Fibroblast of villous mesenchyme (primary cell): ENCODE measurements at regions not wholly inside any gene's neighbourhood (a gene's known extent, or its start where the extent isn't known, plus 50 kb on each side); places are given as distances from the start of the nearest gene placed in this dataset.
"Not testable (repeated sequence)": the region's sequence is repeated elsewhere in the genome, so short reads cannot be mapped to it uniquely, and the experiment has no call there.

ENCODE experiments used
- DNase-seq: peaks from one replicate; pipeline ENCODE4 v3.0.0-alpha.2; 2010; ENCODE audit warnings: low read depth
- H3K4me3 ChIP-seq: 2 replicates; pipeline ENCODE4 v1.5.1; 2011; ENCODE audit warnings: low read depth, mild to moderate bottlenecking, low read length
- CTCF ChIP-seq: IDR thresholded peaks from 2 replicates; pipeline ENCODE4 v1.5.1; 2012; ENCODE audit warnings: low read depth, mild to moderate bottlenecking, low read length; ENCODE audit not compliant: insufficient read depth

- peak overlapping the region; percentile 29 for H3K4me3 ChIP-seq
- DNase-seq: not testable (repeated sequence)
Measured at GRCh38 chr10:15921423-15921945, 61.2 kb upstream of the MINDY3 start.

- no peak for DNase-seq
- no peak for TF ChIP-seq CTCF
- H3K4me3 ChIP-seq: no peak overlapping the region
Measured at GRCh38 chr10:15931376-15931775, 71.1 kb upstream of the MINDY3 start.

- not testable (repeated sequence) for H3K4me3 ChIP-seq, DNase-seq
Measured at GRCh38 chr10:15939543-15939942, 79.2 kb upstream of the MINDY3 start.

GRCh38 chr10:15943426-15943825, 83.1 kb upstream of the MINDY3 start:
- TF ChIP-seq CTCF: no peak
- no peak for DNase-seq
- no peak overlapping the region for H3K4me3 ChIP-seq

GRCh38 chr10:15954188-15954587, 93.9 kb upstream of the MINDY3 start:
- TF ChIP-seq CTCF: no peak
- no peak overlapping the region for H3K4me3 ChIP-seq
- no peak for DNase-seq

GRCh38 chr10:15960277-15960676, 100.0 kb upstream of the MINDY3 start:
- H3K4me3 ChIP-seq: no peak overlapping the region
- no peak for TF ChIP-seq CTCF
- DNase-seq: no peak

GRCh38 chr10:15972736-15973135, 112.4 kb upstream of the MINDY3 start:
- H3K4me3 ChIP-seq, DNase-seq: not testable (repeated sequence)

GRCh38 chr10:15985690-15986089, 125.4 kb upstream of the MINDY3 start:
- no peak overlapping the region for H3K4me3 ChIP-seq
- DNase-seq: no peak
- TF ChIP-seq CTCF: no peak
